Tibial nerve (tissue), 4 donors: ENCODE measurements at regions not wholly inside any gene's neighbourhood (a gene's known extent, or its start where the extent isn't known, plus 50 kb on each side); places are given as distances from the start of the nearest gene placed in this dataset.

Experiments
- CTCF ChIP-seq, 5 experiments: fragments of 200-600 bp in 3 of 5; fragments of 450-650 bp in 2 of 5; sonication (generic) in 3 of 5; IDR thresholded peaks; one replicate each; pipeline ENCODE4 v1.5.1; 2016 to 2019; ENCODE audit warnings: antibody characterized with exemption in 5 of 5, mild to moderate bottlenecking in 3 of 5, moderate library complexity in 2 of 5
- EP300 ChIP-seq, 2 donors: sonication (generic); formaldehyde crosslinking; IDR thresholded peaks; one replicate each; pipeline ENCODE4 v1.6.1; 2017; ENCODE audit warnings: antibody characterized with exemption in 2 of 2, mild to moderate bottlenecking in 1 of 2
- POLR2A ChIP-seq, 2 donors: fragments of 450-650 bp; IDR thresholded peaks; one replicate each; pipeline ENCODE4 v1.6.1; 2017; ENCODE audit warnings: antibody characterized with exemption in 2 of 2, mild to moderate bottlenecking in 2 of 2, moderate library complexity in 2 of 2

DNA sequence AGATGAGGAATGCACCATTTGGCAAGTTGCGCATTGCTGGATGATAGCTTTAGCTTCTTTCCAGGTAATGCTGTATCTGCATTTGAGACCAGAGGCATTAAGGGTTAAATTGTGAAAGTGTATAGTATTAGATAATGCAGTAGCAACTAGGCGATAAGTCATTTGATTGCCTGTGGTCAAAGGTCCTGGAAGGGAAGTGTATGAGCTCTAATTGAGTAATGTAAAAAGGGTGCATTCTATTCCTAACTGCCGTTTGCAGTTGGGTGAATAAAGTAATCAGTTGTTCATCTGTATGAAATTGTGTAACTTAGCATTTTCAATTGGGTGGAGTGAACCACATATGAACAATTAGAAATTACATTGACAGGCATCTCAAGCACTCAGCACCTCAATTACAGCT is 54.5 kb upstream of the WDR1 start:
- TF ChIP-seq CTCF (IDR thresholded peaks at IDR 0.05) (no peak), POLR2A (IDR thresholded peaks at IDR 0.05) (no peak), EP300 (IDR thresholded peaks at IDR 0.05) (no peak)
